Stimulated activated naive CD8-positive, alpha-beta T cell treated with anti-CD3 and anti-CD28 coated beads, Interleukin-15, Interleukin-2, amounts not matched to agents 100 ng/mL and 50 ng/mL, for 24 hours (primary cell): ENCODE measurements at regions not wholly inside any gene's neighbourhood (a gene's known extent, or its start where the extent isn't known, plus 50 kb on each side); places are given as distances from the start of the nearest gene placed in this dataset.

Source experiments
- H3K27ac Mint-ChIP-seq: one replicate; pipeline ENCODE4 v1.8.0; 2021; ENCODE audit warnings: mild to moderate bottlenecking, mixed read lengths
- H3K27me3 Mint-ChIP-seq: one replicate; pipeline ENCODE4 v1.8.0; 2021; ENCODE audit warnings: mixed read lengths
- H3K36me3 Mint-ChIP-seq: one replicate; pipeline ENCODE4 v1.8.0; 2021; ENCODE audit warnings: low read depth, mixed read lengths
- H3K4me1 Mint-ChIP-seq: one replicate; pipeline ENCODE4 v1.8.0; 2021; ENCODE audit warnings: low read depth, mixed read lengths
- H3K4me3 Mint-ChIP-seq: one replicate; pipeline ENCODE4 v1.8.0; 2021; ENCODE audit warnings: mild to moderate bottlenecking, mixed read lengths
- H3K9me3 Mint-ChIP-seq: one replicate; pipeline ENCODE4 v1.8.0; 2021; ENCODE audit warnings: mixed read lengths

- peaks cover 7% of the 10 kb centered on the region for H3K9me3 Mint-ChIP-seq
- H3K4me1 Mint-ChIP-seq: peaks cover 15% of the 10 kb centered on the region
- no peaks in the 10 kb centered on the region for H3K27me3 Mint-ChIP-seq
- no peak overlapping the region for H3K4me3 Mint-ChIP-seq
- peaks cover 15% of the 10 kb centered on the region for H3K36me3 Mint-ChIP-seq
- H3K27ac Mint-ChIP-seq: no peak overlapping the region
These were observed 60.9 kb upstream of the ABL1 start for GRCh38 chr9:130774183-130774582.

- H3K4me1 Mint-ChIP-seq: peaks cover 15% of the 10 kb centered on the region
- peaks cover 7% of the 10 kb centered on the region for H3K9me3 Mint-ChIP-seq
- H3K36me3 Mint-ChIP-seq: peaks cover 15% of the 10 kb centered on the region
- no peaks in the 10 kb centered on the region for H3K27me3 Mint-ChIP-seq
- no peak overlapping the region for H3K4me3 Mint-ChIP-seq
- H3K27ac Mint-ChIP-seq: no peak overlapping the region
These were observed 59.6 kb upstream of the ABL1 start for GRCh38 chr9:130775336-130775991.

GRCh38 chr9:130779153-130779855 lies 55.8 kb upstream of the ABL1 start:
- peaks cover 7% of the 10 kb centered on the region for H3K9me3 Mint-ChIP-seq
- peaks cover 13% of the 10 kb centered on the region for H3K4me1 Mint-ChIP-seq
- no peak overlapping the region for H3K27ac Mint-ChIP-seq
- peaks cover 17% of the 10 kb centered on the region for H3K36me3 Mint-ChIP-seq
- H3K4me3 Mint-ChIP-seq: no peak overlapping the region
- no peaks in the 10 kb centered on the region for H3K27me3 Mint-ChIP-seq

GRCh38 chr9:130780415-130780814 lies 54.6 kb upstream of the ABL1 start:
- peaks cover 5% of the 10 kb centered on the region for H3K9me3 Mint-ChIP-seq
- H3K36me3 Mint-ChIP-seq: peaks cover 8% of the 10 kb centered on the region
- no peak overlapping the region for H3K27ac Mint-ChIP-seq
- H3K4me1 Mint-ChIP-seq: peaks cover 5% of the 10 kb centered on the region
- no peaks in the 10 kb centered on the region for H3K27me3 Mint-ChIP-seq
- H3K4me3 Mint-ChIP-seq: no peak overlapping the region

- H3K36me3 Mint-ChIP-seq: peaks cover 3% of the 10 kb centered on the region
- H3K9me3 Mint-ChIP-seq: no peaks in the 10 kb centered on the region
- no peak overlapping the region for H3K4me3 Mint-ChIP-seq
- H3K4me1 Mint-ChIP-seq: peaks cover 5% of the 10 kb centered on the region
- H3K27ac Mint-ChIP-seq: no peak overlapping the region
- H3K27me3 Mint-ChIP-seq: no peaks in the 10 kb centered on the region
These were observed 54.1 kb upstream of the ABL1 start for GRCh38 chr9:130780865-130781504.

- Mint-ChIP-seq H3K36me3 (peaks cover 3% of the 10 kb centered on the region), H3K4me3 (no peak overlapping the region), H3K4me1 (peaks cover 5% of the 10 kb centered on the region), H3K27me3 (no peaks in the 10 kb centered on the region), H3K27ac (no peak overlapping the region), H3K9me3 (no peaks in the 10 kb centered on the region)
These were observed 53.5 kb upstream of the ABL1 start for GRCh38 chr9:130781569-130781968.

- Mint-ChIP-seq H3K27ac (no peak overlapping the region), H3K27me3 (no peaks in the 10 kb centered on the region), H3K4me1 (peaks cover 5% of the 10 kb centered on the region), H3K9me3 (peaks cover under 1% of the 10 kb centered on the region), H3K4me3 (no peak overlapping the region), H3K36me3 (peaks cover 3% of the 10 kb centered on the region)
These were observed 52.0 kb upstream of the ABL1 start for GRCh38 chr9:130782886-130783530.

GRCh38 chr9:130785053-130785452 lies 50.0 kb upstream of the ABL1 start:
- Mint-ChIP-seq H3K27ac (no peak overlapping the region), H3K36me3 (peaks cover 17% of the 10 kb centered on the region), H3K27me3 (no peaks in the 10 kb centered on the region), H3K4me1 (peaks cover 7% of the 10 kb centered on the region), H3K9me3 (peaks cover 10% of the 10 kb centered on the region), H3K4me3 (no peak overlapping the region)
